Cardiac fibroblast (primary cell): ENCODE measurements at regions not wholly inside any gene's neighbourhood (a gene's known extent, or its start where the extent isn't known, plus 50 kb on each side); places are given as distances from the start of the nearest gene placed in this dataset.

Source experiments
- DNase-seq, 2 donors: peaks; one replicate each; pipeline versions ENCODE4 v3.0.0 to v3.0.0-alpha.2; 2010; ENCODE audit warnings: low read depth in 2 of 2
- H3K4me3 ChIP-seq, 2 donors: replicated peaks in 1 of 2; 1 replicate in 1 of 2; 2 replicates in 1 of 2; pipeline ENCODE4 v1.5.1; 2011; ENCODE audit warnings: low read depth in 2 of 2, low read length in 2 of 2, mild to moderate bottlenecking in 2 of 2, moderate library complexity in 1 of 2
- CTCF ChIP-seq: IDR thresholded peaks from one replicate; pipeline ENCODE4 v1.5.1; 2011; ENCODE audit warnings: low read depth, mild to moderate bottlenecking, low read length, inconsistent platforms

GRCh38 chr9:126030716-126031115 lies 283.5 kb downstream of the PBX3 start:
- H3K4me3 ChIP-seq = no peak overlapping the region
- DNase-seq = no peak
- no peak for TF ChIP-seq CTCF

GRCh38 chr9:126031116-126031515 lies 283.9 kb downstream of the PBX3 start:
- no peak overlapping the region for H3K4me3 ChIP-seq
- no peak for TF ChIP-seq CTCF
- DNase-seq = no peak

DNA sequence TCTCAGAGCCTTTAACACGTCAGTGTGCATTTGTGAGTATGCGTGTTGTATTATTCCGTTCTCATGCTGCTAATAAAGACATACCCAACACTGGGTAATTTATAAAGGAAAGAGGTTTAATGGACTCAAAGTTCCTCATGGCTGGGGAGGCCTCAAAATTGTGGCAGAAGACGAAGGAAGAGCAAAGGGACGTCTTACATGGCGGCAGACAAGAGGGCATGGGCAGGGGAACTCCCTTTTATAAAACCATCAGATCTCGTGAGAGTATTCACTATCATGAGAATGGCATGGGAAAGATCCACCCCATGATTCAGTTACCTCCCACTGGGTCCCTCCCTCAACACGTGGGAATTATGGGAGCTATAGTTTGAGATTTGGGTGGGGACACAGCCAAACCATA lies 285.0 kb downstream of the PBX3 start:
- no peak for TF ChIP-seq CTCF
- no peak for DNase-seq
- no peak overlapping the region for H3K4me3 ChIP-seq

DNA sequence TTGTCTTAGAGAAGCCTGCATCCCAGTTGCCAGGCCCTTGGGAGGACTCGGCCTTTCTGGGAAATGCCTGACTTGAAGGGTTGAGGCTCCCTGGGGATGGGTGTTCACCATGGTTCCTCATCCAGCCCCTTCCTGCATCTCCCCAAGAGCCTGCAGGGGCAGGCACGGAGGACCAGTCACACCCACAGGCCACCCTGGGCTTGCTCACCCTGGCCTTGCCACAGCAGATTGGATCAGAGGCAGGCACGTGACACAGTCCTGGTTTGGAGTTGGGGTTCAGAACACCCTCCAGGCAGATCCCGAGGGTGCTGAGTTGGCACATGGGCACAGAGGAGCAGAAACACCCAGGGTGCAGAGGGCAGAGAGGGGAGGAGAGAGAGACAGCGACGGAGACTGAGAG lies 286.1 kb downstream of the PBX3 start:
- TF ChIP-seq CTCF = no peak
- no peak for DNase-seq
- H3K4me3 ChIP-seq = no peak overlapping the region

DNA sequence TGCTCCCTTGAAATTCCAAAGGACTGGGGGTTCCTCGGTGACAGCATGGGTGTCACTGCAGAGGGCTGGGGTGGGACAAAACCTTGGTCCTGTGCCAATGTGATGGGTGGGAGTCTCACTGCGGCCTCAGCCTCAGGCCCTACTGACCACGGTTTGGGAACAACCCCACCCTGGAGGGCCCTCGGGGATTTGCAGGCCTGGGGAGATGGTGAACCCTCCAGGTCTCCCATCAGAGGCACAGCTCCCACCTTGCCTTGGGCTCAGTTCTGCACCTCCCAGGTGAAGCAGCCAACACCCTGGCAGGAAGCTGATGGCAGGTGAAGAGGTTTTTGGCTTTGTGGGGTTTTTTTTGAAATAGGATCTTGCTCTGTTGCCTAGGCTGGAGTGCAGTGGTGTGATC lies 286.8 kb downstream of the PBX3 start:
- no peak overlapping the region for H3K4me3 ChIP-seq
- DNase-seq = no peak
- no peak for TF ChIP-seq CTCF

- H3K4me3 ChIP-seq = no peak overlapping the region
- DNase-seq = peak; percentile 1 to 25
- no peak for TF ChIP-seq CTCF
These were observed 289.7 kb downstream of the PBX3 start for GRCh38 chr9:126036881-126037291.

DNA sequence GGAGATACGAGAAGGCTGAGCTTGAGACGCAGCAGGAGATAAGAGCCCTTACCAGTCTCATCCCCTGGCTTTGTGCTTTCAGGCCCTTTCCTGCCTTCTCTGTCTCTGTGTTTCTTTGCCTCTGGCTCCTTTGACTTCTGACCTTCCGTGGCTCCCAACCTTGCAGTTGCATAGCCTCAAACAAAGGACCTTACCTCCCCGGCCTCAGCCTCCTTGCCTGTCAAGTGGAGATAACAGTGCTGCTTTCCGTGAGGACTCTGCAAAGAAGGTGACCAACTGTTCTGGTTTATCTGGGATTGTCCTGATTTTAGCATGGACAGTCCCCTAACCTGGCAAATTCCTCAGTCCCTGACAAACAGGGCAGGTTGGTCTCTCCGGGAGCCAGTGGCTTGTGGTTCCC lies 287.8 kb upstream of the MVB12B start:
- DNase-seq = no peak
- no peak overlapping the region for H3K4me3 ChIP-seq
- no peak for TF ChIP-seq CTCF
